Rectal smooth muscle tissue (tissue), 1 donor: ENCODE measurements at regions not wholly inside any gene's neighbourhood (a gene's known extent, or its start where the extent isn't known, plus 50 kb on each side); places are given as distances from the start of the nearest gene placed in this dataset.

Experiments used
- H3K27ac ChIP-seq: one replicate; pipeline ENCODE4 v1.7.0; 2013; ENCODE audit warnings: low read depth, low read length, inconsistent platforms
- H3K27me3 ChIP-seq: one replicate; pipeline ENCODE4 v1.7.0; 2013; ENCODE audit warnings: low read length; ENCODE audit not compliant: control insufficient read depth, insufficient read depth
- H3K36me3 ChIP-seq: one replicate; pipeline ENCODE4 v1.7.0; 2013; ENCODE audit warnings: low read length; ENCODE audit not compliant: control insufficient read depth, insufficient read depth
- H3K4me1 ChIP-seq: one replicate; pipeline ENCODE4 v1.7.0; 2013; ENCODE audit warnings: low read length; ENCODE audit not compliant: control insufficient read depth, insufficient read depth
- H3K4me3 ChIP-seq: one replicate; pipeline ENCODE4 v1.7.0; 2013; ENCODE audit warnings: low read length
- H3K9ac ChIP-seq: one replicate; pipeline ENCODE4 v1.7.0; 2013; ENCODE audit warnings: low read length

DNA sequence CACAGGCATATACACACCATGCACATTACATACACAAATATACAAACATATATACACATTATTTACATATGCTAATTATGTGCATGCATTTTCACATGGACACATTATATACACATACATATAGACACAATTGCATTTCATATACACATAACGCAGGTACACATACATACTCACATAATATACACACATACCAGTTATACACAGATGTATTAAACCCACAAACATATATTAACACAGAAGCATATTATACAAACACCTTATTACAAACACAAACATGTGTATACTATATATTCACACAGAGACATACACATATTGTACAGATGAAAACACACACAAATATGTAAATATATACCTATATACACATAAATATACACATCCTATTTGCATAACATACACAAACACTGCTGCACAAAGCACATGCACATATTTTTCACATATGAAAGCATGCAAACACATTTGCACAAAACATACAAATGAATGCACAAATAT lies 140.2 kb downstream of the VEGFA start:
- Histone ChIP-seq H3K9ac (no peak overlapping the region), H3K4me3 (no peak overlapping the region), H3K36me3 (no peaks in the 10 kb centered on the region), H3K27ac (no peak overlapping the region), H3K27me3 (no peaks in the 10 kb centered on the region), H3K4me1 (no peaks in the 10 kb centered on the region)

DNA sequence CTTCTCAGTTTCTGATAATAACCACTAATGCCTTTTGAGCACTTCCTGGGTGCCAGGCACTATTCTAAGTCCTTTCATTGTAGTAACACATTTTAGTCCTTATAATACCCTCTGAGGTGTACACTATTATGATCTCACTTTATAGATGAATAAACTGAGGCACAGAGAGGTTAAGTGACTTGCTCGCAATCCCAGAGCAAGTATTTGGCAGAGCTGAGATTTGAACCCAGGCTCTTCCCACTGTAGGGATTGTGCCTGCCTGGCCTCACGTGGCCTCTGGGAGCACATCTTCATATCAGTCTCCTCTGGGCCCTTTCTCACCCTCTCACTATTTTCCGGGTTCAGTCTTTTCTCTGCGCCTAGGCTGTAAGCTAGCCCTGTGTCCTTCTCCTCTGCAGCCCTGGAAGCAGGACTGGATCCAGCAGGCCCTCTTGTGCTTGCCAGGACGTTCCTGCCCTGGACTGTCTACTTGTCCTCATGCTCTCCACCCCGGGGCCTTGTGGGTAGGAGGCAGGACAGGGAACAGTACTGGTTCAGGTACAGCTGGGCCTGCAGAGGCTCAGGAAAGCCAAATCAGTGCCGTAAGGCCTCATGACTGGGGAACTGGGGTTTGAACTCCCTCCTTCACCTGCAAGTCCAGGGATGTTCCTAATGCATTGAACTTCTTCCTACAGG lies 139.6 kb downstream of the VEGFA start:
- H3K4me1 ChIP-seq, result no peaks in the 10 kb centered on the region
- no peak overlapping the region for H3K27ac ChIP-seq
- H3K27me3 ChIP-seq, result no peaks in the 10 kb centered on the region
- H3K4me3 ChIP-seq, result no peak overlapping the region
- no peak overlapping the region for H3K9ac ChIP-seq
- H3K36me3 ChIP-seq, result no peaks in the 10 kb centered on the region

DNA sequence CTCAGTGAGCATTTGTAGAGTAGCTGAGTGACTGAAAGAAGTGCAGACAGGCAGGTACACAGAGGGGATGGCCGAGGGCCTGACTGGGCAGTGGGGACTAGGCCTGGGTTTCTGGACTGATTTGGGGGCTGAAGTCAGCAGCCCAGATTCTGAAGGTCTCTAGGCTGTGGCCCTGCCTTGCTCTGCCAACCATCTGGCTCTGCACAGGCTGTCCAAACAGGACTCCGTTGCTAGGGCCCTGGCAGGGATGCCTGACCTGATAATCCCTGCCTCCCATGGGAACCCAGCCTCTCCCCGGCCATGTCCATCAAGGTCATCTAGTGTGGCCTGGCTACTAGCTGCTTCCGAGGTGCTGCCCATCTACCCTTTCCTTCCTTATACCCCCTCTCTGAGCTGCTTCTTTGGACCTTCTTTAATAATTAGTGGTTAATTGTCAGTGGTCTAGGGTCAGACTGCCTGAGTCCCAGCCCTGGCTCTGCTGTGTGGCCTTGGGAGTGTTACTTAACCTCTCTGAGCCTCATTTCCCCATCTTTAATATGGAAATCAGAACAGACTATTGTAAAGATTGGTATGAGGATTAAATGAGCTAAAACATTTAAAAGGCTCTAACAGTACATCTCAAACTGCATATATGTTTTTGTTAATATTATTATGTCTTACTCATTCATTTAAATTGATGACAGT lies 137.9 kb downstream of the VEGFA start:
- no peak overlapping the region for H3K9ac ChIP-seq
- no peak overlapping the region for H3K27ac ChIP-seq
- no peak overlapping the region for H3K4me3 ChIP-seq
- H3K27me3 ChIP-seq, result no peaks in the 10 kb centered on the region
- no peaks in the 10 kb centered on the region for H3K4me1 ChIP-seq
- no peaks in the 10 kb centered on the region for H3K36me3 ChIP-seq

DNA sequence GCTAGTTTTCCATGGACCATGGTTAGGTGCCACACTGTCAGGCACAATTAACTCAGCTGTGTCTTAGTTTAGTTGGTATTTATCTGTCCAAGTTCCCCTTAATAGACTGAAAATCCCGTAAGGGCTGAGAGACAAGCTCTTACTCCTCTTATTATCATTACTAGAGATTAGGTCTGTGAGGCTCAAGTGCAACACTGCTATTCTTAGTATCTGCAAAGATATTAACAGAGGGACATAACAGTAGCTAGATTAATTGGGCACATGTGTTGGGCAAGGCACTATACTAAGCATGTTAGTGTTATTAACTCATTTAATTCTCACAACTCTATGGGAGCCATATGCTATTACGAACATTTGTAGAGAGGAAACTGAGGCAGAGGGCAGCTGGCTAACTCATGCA lies 137.3 kb downstream of the VEGFA start:
- no peaks in the 10 kb centered on the region for H3K36me3 ChIP-seq
- no peak overlapping the region for H3K27ac ChIP-seq
- no peaks in the 10 kb centered on the region for H3K27me3 ChIP-seq
- H3K4me1 ChIP-seq, result no peaks in the 10 kb centered on the region
- H3K9ac ChIP-seq, result no peak overlapping the region
- no peak overlapping the region for H3K4me3 ChIP-seq

DNA sequence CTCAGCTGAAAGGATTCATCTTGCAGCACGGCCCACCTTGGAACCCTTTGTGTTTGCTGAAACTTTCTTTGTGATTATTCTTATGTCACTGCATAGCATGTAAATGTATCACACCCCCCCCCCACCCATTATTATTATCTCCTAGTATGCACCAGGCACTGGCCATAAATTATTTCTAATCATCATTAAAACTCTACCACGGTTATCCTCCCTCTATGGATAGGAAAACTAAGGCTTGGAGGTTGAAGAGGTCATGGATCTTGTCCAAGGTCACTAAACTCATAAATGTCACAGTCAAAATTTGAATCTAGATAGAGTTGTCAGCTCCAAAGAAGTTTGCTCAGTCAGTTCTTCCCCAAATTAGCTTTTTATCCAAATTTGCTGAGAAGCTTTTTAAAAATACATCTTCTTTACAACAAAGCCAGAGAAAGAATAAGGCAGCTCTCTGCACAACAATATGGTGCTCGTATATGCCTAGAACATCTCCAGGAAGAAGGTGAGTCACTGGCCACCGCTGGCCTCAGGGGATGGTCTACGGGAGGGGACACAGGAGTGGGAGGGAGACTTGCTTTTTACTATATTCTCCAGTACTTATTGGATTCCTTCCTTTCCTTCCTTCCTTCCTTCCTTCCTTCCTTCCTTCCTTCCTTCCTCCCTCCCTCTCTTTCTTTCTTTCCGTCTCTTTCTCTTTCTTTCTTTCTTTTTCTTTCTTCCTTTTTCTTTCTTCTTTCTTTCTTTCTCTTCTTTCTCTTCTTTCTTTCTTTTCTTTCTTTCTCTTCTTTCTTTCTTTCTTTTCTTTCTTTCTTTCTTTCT lies 134.5 kb downstream of the VEGFA start:
- Histone ChIP-seq H3K4me1 (no peaks in the 10 kb centered on the region), H3K27ac (no peak overlapping the region), H3K9ac (no peak overlapping the region), H3K4me3 (no peak overlapping the region), H3K27me3 (no peaks in the 10 kb centered on the region), H3K36me3 (no peaks in the 10 kb centered on the region)

DNA sequence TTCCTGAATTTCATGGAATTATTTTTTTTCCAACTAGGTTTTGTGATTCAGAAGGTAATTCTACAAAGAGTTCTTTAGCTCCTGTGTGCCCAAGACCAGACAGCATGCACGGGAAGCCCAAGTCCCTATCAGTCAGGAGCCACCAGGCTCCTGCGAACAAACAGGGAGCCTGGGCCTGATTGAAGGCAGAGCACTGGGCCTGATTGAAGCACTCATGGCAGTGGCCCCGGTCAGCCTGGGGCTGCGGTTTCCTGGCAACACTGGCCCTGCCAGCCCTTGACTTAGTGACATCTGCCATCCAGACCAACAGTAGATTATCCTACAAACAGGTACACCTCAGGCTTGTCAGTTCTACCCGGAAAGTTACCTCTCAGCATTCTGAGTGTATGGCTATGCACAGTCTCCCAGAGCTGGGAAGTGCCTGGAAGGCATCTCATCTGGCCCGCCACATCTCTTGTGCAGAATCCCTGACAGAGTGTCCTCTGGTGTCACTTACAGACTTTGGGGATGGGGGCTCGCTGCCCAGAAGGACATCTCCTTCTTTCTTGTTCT lies 133.8 kb downstream of the VEGFA start:
- no peak overlapping the region for H3K27ac ChIP-seq
- no peaks in the 10 kb centered on the region for H3K4me1 ChIP-seq
- H3K9ac ChIP-seq, result no peak overlapping the region
- H3K27me3 ChIP-seq, result no peaks in the 10 kb centered on the region
- no peak overlapping the region for H3K4me3 ChIP-seq
- no peaks in the 10 kb centered on the region for H3K36me3 ChIP-seq

DNA sequence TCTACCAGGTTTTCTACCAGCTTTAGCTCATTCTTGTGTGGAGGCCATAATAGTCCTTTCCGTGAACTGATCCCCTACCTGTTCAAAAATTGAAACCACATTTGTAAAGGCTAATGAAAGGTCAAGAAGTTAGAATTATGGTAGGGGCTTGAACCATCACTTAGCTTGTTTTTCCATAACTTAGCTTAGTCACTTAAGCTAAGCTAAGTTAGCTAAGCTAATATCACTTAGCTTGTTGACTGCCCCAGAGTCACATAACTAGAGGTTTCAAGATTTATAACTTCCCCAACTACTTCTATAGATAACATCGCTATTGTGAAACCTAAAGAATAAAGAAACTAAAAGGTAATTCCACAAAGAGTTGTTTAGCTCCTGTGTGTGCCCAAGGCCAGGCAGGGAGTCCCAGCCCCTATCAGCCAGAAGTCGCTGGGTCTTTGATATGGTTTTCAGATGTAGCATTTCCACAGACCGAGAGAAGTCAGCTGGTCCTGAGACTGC lies 131.8 kb downstream of the VEGFA start:
- H3K9ac ChIP-seq, result no peak overlapping the region
- no peak overlapping the region for H3K27ac ChIP-seq
- H3K4me3 ChIP-seq, result no peak overlapping the region
- no peaks in the 10 kb centered on the region for H3K36me3 ChIP-seq
- H3K4me1 ChIP-seq, result no peaks in the 10 kb centered on the region
- no peaks in the 10 kb centered on the region for H3K27me3 ChIP-seq

DNA sequence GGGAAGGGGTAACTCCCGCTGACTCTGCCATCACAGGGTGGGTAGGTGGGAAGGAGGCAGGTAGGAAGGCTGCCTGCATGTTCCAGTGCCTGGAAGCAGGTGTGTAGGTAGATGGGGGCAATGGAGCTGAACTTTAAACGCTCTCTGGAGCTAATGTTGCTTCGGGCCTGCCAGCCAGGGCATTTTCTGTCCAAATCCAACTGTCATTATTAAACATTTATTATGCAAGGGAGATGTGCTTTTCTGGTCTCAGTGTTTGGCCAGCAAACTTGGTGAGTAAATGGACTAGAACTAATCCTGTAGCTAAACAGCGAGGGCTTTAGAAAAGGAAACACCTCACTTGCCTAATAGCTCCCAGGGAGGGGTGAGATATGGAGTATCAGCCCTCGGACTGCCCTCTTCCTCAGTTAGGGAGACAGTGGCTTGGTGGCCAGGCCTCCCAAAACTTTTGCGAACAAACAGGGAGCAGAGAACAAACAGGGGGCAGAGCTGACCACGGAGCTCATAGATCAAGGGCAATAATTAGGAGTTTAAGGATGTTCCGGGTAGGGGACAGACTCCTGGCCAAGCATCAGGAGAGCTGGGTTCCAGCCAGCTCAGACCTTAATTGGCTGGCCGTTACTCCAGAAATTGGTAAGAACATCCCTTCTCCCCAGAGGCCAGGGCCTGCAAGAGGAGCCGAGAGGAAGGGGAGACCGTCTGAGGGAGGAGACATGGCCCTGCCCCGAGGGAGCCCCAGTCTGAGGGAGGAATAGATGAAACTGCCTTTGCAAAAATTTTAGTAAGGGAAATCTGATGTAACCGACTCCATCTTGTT lies 131.1 kb downstream of the VEGFA start:
- no peaks in the 10 kb centered on the region for H3K4me1 ChIP-seq
- no peaks in the 10 kb centered on the region for H3K36me3 ChIP-seq
- no peak overlapping the region for H3K4me3 ChIP-seq
- no peak overlapping the region for H3K9ac ChIP-seq
- no peak overlapping the region for H3K27ac ChIP-seq
- no peaks in the 10 kb centered on the region for H3K27me3 ChIP-seq

DNA sequence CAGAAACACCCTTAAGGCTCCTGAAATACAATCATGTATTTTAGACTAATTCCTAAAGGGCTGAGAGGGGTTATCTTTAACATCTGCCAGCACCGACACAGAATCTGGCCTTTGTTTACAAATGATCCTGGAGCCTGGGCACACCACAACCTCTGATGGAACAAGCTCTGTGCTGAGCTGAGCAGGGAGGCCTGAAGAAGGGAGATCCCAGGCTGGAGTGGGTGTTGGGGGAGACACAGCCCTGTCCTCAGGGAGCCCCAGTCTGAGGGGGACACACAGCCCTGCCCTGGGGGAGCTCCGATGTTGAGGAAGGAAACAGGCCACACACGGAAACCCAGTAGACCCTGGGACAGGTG lies 130.5 kb downstream of the VEGFA start:
- Histone ChIP-seq H3K36me3 (no peaks in the 10 kb centered on the region), H3K4me3 (no peak overlapping the region), H3K27ac (no peak overlapping the region), H3K9ac (no peak overlapping the region), H3K27me3 (no peaks in the 10 kb centered on the region), H3K4me1 (no peaks in the 10 kb centered on the region)

DNA sequence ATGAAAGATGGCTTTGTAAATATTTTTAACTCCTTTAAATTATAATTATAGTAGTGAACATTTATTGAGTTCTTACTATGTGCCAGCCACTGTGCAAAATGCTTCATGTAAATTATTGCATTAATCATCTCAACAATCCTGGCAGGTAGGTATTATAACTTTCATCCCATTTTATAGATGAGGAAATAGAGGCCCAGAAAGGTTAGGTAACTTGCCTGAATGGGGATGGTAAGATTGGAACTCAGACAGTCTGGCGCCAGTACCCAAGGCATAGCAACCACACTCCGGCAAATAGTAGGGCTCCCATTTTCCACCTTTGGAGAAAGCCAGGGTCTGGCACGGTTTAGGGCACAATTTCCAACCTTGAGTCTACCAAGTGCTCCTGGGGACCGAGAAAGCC lies 129.8 kb downstream of the VEGFA start:
- Histone ChIP-seq H3K27me3 (no peaks in the 10 kb centered on the region), H3K4me1 (no peaks in the 10 kb centered on the region), H3K27ac (no peak overlapping the region), H3K9ac (no peak overlapping the region), H3K36me3 (no peaks in the 10 kb centered on the region), H3K4me3 (no peak overlapping the region)

DNA sequence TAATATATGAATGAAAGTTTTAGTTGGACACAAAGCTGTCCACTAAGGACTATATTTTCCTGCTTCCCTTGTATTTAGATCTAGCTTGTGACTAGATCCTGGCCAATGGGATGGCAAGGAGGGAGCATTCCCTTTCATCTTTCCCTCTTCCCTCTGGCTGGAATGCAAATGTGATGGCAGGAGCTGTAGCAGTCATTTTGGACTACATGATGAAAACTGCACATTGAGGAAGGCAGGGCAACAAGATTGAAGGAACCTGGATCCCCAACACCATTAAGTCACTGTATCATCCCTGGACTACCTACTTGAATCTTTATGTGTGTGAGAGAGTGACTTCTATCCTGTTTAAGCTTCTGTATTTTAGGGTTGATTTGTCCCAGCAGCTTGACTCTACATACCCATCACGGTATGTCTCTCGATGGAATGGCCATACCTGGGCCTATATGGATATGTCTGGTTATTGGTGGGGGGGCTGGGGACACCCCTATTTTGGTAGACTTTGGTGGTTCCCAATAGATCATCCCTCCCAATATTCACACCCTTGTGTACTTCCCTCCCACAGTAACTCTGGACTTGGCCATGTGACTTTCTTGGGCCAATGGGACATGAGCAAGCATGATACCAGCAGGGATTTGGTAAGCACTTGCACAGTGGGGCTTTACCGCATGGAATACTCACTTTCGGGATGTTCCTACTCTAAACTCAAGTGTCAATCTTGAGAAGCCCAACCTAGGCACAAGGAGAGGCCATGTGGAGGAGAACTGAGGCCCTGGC lies 128.5 kb downstream of the VEGFA start:
- Histone ChIP-seq H3K27me3 (no peaks in the 10 kb centered on the region), H3K27ac (no peak overlapping the region), H3K4me3 (no peak overlapping the region), H3K36me3 (no peaks in the 10 kb centered on the region), H3K4me1 (no peaks in the 10 kb centered on the region), H3K9ac (no peak overlapping the region)
